ENCODE measurements at regions not wholly inside any gene's neighbourhood (a gene's known extent, or its start where the extent isn't known, plus 50 kb on each side); places are given as distances from the start of the nearest gene placed in this dataset.

- FAIRE-seq = no peak
Observed at GRCh38 chr5:156015137-156015536, 311.8 kb upstream of the SGCD start.

More at GRCh38 chr5:156015137-156015536, 311.8 kb upstream of the SGCD start:
- ChIA-PET CTCF (ENCODE audit: low intra/inter-chr PET ratio) (no interaction called here), POLR2A (no interaction called here)
- in situ Hi-C loops (cut with MboI) (no loop called here), intact Hi-C loops (cut with micrococcal nuclease) (no loop called here)
- TF ChIP-seq ZEB2 (IDR thresholded peaks at IDR 0.05) (no peak), ZNF511 (CRISPR knock-in tag; IDR thresholded peaks at IDR 0.05) (no peak), TAL1 (IDR thresholded peaks at IDR 0.05) (no peak), PTBP1 (IDR thresholded peaks at IDR 0.05; ENCODE audit: low read depth, low read length) (no peak), RBBP5 (IDR thresholded peaks at IDR 0.05; ENCODE audit: borderline replicate concordance, insufficient read depth, low read length, poor library complexity, severe bottlenecking) (no peak), FOXA3 (CRISPR knock-in tag; conservative IDR thresholded peaks at IDR 0.05 in 1 of 2, IDR thresholded peaks at IDR 0.05 in 1 of 2) (no peak), CTBP1 (IDR thresholded peaks at IDR 0.05; ENCODE audit: borderline replicate concordance) (no peak), REST (IDR thresholded peaks at IDR 0.05; ENCODE audit: borderline replicate concordance) (no peak), REST (CRISPR knock-in tag; IDR thresholded peaks at IDR 0.05; ENCODE audit: low read depth) (no peak)
- no peaks in the 10 kb centered on the region for H3K4me1 ChIP-seq (replicated peaks in 1 of 2; ENCODE audit: control insufficient read depth in 2 of 2, insufficient read depth in 2 of 2, low read length in 2 of 2)
- DNase-seq (ENCODE audit: extremely low read depth in 1 of 4, low spot score in 3 of 4) (no peak), ATAC-seq (no peak)
- no TSS peak for BruUV-seq (replicated peaks)
- WGBS (ENCODE audit: insufficient coverage, low coverage, missing lambda C conversion rate) = 9% methylated on average over 1 of the region's 1 CpG
- no peak overlapping the region for H3K4me3 ChIP-seq
- H3K27me3 ChIP-seq (ENCODE audit: control insufficient read depth in 2 of 2, insufficient read depth in 2 of 2, low read length in 2 of 2) = no peaks in the 10 kb centered on the region
- no peaks in the 10 kb centered on the region for H4K20me1 ChIP-seq (replicated peaks; ENCODE audit: control insufficient read depth, insufficient read depth, low read length)
- H3K4me2 ChIP-seq (ENCODE audit: insufficient read depth, low read length) = no peak overlapping the region
- no peaks in the 10 kb centered on the region for H3K9me1 ChIP-seq (ENCODE audit: control insufficient read depth, insufficient read depth, low read length)
- no peaks in the 10 kb centered on the region for H3K9me3 ChIP-seq (replicated peaks; ENCODE audit: control insufficient read depth, insufficient read depth, low read depth, low read length)
- H3K9ac ChIP-seq (ENCODE audit: insufficient read depth in 1 of 2, low read depth in 2 of 2, low read length in 2 of 2) = no peak overlapping the region
- H2AFZ ChIP-seq (ENCODE audit: low read depth, low read length) = no peak overlapping the region
- no peaks in the 10 kb centered on the region for H3K36me3 ChIP-seq (ENCODE audit: control insufficient read depth, insufficient read depth, low read length)
- no peaks in the 10 kb centered on the region for H3K79me2 ChIP-seq (ENCODE audit: control insufficient read depth, insufficient read depth, low read length)
- H3K27ac ChIP-seq (ENCODE audit: extremely low read depth, low read depth, low read length) = no peak overlapping the region
